Ovary (tissue), 7 donors: ENCODE measurements at regions not wholly inside any gene's neighbourhood (a gene's known extent, or its start where the extent isn't known, plus 50 kb on each side); places are given as distances from the start of the nearest gene placed in this dataset.

Experiments used
- DNase-seq, 5 donors: peaks; one replicate each; pipeline ENCODE4 v3.0.0-alpha.2; 2019 to 2020
- H3K27ac ChIP-seq, 2 donors: fragments of 200-600 bp; one replicate each; pipeline versions ENCODE4 v1.5.1 to v1.8.0; 2019 to 2022
- H3K27me3 ChIP-seq: fragments of 200-600 bp; one replicate; pipeline ENCODE4 v1.8.0; 2022
- H3K36me3 ChIP-seq: fragments of 200-600 bp; sonication (generic); one replicate; pipeline ENCODE4 v1.5.1; 2019
- H3K4me1 ChIP-seq: one replicate; pipeline ENCODE4 v1.8.1; 2013; ENCODE audit warnings: mild to moderate bottlenecking, moderate library complexity; ENCODE audit not compliant: insufficient read depth
- H3K4me3 ChIP-seq: fragments of 200-600 bp; sonication (generic); one replicate; pipeline ENCODE4 v1.5.1; 2017
- H3K9me3 ChIP-seq, 2 donors: fragments of 200-600 bp in 1 of 2; sonication (generic) in 1 of 2; one replicate each; pipeline versions ENCODE4 v1.5.1 to v1.8.1; 2013 to 2019; ENCODE audit warnings: mild to moderate bottlenecking in 1 of 2, moderate library complexity in 1 of 2
- CTCF ChIP-seq, 3 donors: fragments of 450-650 bp in 2 of 3; fragments of 200-600 bp in 1 of 3; IDR thresholded peaks; one replicate each; pipeline versions ENCODE4 v1.5.1 to v1.8.0; 2016 to 2022; ENCODE audit warnings: antibody characterized with exemption in 3 of 3, mild to moderate bottlenecking in 1 of 3
- EP300 ChIP-seq: sonication (generic); formaldehyde crosslinking; IDR thresholded peaks from one replicate; pipeline ENCODE4 v1.6.1; 2017; ENCODE audit warnings: antibody characterized with exemption
- POLR2A ChIP-seq: fragments of 450-650 bp; IDR thresholded peaks from one replicate; pipeline ENCODE4 v1.6.1; 2017; ENCODE audit warnings: antibody characterized with exemption, mild to moderate bottlenecking, moderate library complexity
- WGBS, 3 donors: extraction: QIAGEN DNeasy Blood & Tissue Kit in 1 of 3; methylation state at CpG; one replicate each; pipeline versions ENCODE4 v1.1.5 to v1.1.7; 2013 to 2017; 5-methylcytosine and 5-hydroxymethylcytosine counted together
- intact Hi-C, 4 donors: fragments of 100-400 bp; cut with DNase I; formaldehyde crosslinking; loops; one replicate each; pipeline versions ENCODE4 v1.11.0 to v1.15.1; 2022 to 2023
- donor health status: DM: no; HTN: no; CAD: no; lungs with moderate emphysema.
- donor health status: DM: no; HTN: no; CAD: no.
- donor health status: Bipolar disorder and iron deficiency.
- donor health status: DM: no; HTN: no; CAD: no.
- donor health status: DM: yes; HTN: yes; CAD: no.

- no peaks in the 10 kb centered on the region for H3K4me1 ChIP-seq
- no peak for DNase-seq
- 13 to 34% (median 23%) methylated on average over 1 of the region's 1 CpG for WGBS, 3 donors
Observed at GRCh38 chr3:188940573-188940932, 231.2 kb upstream of the TPRG1 start.

GRCh38 chr3:188941103-188941502 lies 230.7 kb upstream of the TPRG1 start:
- TF ChIP-seq EP300 (no peak), POLR2A (no peak)
- Histone ChIP-seq H3K27ac (no peak overlapping the region), H3K4me3 (no peak overlapping the region), H3K4me1 (no peaks in the 10 kb centered on the region), H3K27me3 (no peaks in the 10 kb centered on the region), H3K36me3 (no peaks in the 10 kb centered on the region), H3K9me3 (no peaks in the 10 kb centered on the region)
- DNase-seq: no peak
- intact Hi-C loops: no loop called here
- WGBS, 3 donors: 91 to 97% (median 96%) methylated on average over 3 of the region's 3 CpGs

More at GRCh38 chr3:188940573-188940932, 231.2 kb upstream of the TPRG1 start:
- Histone ChIP-seq H3K9me3 (no peaks in the 10 kb centered on the region), H3K27ac (no peak overlapping the region), H3K4me3 (no peak overlapping the region), H3K27me3 (no peaks in the 10 kb centered on the region), H3K36me3 (no peaks in the 10 kb centered on the region)
- intact Hi-C loops: no loop called here
- no peak for TF ChIP-seq EP300

GRCh38 chr3:188942191-188942590 lies 229.6 kb upstream of the TPRG1 start:
- no peak overlapping the region for H3K27ac ChIP-seq
- no peaks in the 10 kb centered on the region for H3K27me3 ChIP-seq
- DNase-seq: no peak
- intact Hi-C loops: no loop called here
- peaks cover 6% of the 10 kb centered on the region for H3K4me1 ChIP-seq
- WGBS, 3 donors: 92 to 96% (median 94%) methylated on average over 2 of the region's 2 CpGs
- H3K4me3 ChIP-seq: no peak overlapping the region
- TF ChIP-seq CTCF (IDR thresholded peaks at IDR 0.05) (no peak), POLR2A (no peak), EP300 (no peak)
- H3K36me3 ChIP-seq: no peaks in the 10 kb centered on the region
- H3K9me3 ChIP-seq: no peaks in the 10 kb centered on the region

GRCh38 chr3:188943591-188943990 lies 228.2 kb upstream of the TPRG1 start:
- Histone ChIP-seq H3K27ac (no peak overlapping the region), H3K27me3 (no peaks in the 10 kb centered on the region), H3K4me1 (peaks cover 9% of the 10 kb centered on the region), H3K4me3 (no peak overlapping the region), H3K36me3 (no peaks in the 10 kb centered on the region), H3K9me3 (no peaks in the 10 kb centered on the region)
- intact Hi-C loops: no loop called here
- no peak for DNase-seq
- no peak for TF ChIP-seq POLR2A
- TF ChIP-seq EP300: no peak
- no peak for TF ChIP-seq CTCF (IDR thresholded peaks at IDR 0.05)

- no peak overlapping the region for H3K4me3 ChIP-seq
- TF ChIP-seq CTCF (IDR thresholded peaks at IDR 0.05) (no peak), EP300 (no peak), POLR2A (no peak)
- WGBS, 3 donors: 38 to 60% (median 40%) methylated on average over 1 of the region's 1 CpG
- no peaks in the 10 kb centered on the region for H3K36me3 ChIP-seq
- H3K27me3 ChIP-seq: no peaks in the 10 kb centered on the region
- no peaks in the 10 kb centered on the region for H3K9me3 ChIP-seq
- H3K4me1 ChIP-seq: peaks cover 13% of the 10 kb centered on the region
- DNase-seq: no peak
- H3K27ac ChIP-seq: no peak overlapping the region
- intact Hi-C loops: no loop called here
Observed at GRCh38 chr3:188944108-188944507, 227.7 kb upstream of the TPRG1 start.
